ENCODE measurements at regions not wholly inside any gene's neighbourhood (a gene's known extent, or its start where the extent isn't known, plus 50 kb on each side); places are given as distances from the start of the nearest gene placed in this dataset.

GRCh38 chrX:39161611-39162255, 360.5 kb downstream of the MID1IP1 start:
- Histone ChIP-seq H3K9ac (ENCODE audit: low read depth in 1 of 2, low read length in 2 of 2) (no peak overlapping the region), H3K27me3 (ENCODE audit: control insufficient read depth in 4 of 4, insufficient read depth in 4 of 4, low read length in 3 of 4) (peaks cover 0 to 10% (median 0%) of the 10 kb centered on the region in 4 donors), H3K27ac (ENCODE audit: low read depth in 1 of 2, low read length in 2 of 2) (no peak overlapping the region), H3K9me3 (ENCODE audit: control insufficient read depth in 4 of 4, low read length in 3 of 4) (no peaks in the 10 kb centered on the region), H3K36me3 (ENCODE audit: control insufficient read depth in 4 of 4, insufficient read depth in 3 of 4, low read depth in 1 of 4, low read length in 3 of 4) (no peaks in the 10 kb centered on the region), H3K4me1 (ENCODE audit: control insufficient read depth in 4 of 4, insufficient read depth in 4 of 4, low read length in 3 of 4) (no peaks in the 10 kb centered on the region), H3K4me3 (ENCODE audit: low read depth in 1 of 3, low read length in 3 of 3) (no peak overlapping the region)
- DNase-seq (ENCODE audit: low spot score) = no peak
- TF ChIP-seq SP1 (IDR thresholded peaks at IDR 0.05) (no peak), NR2F2 (IDR thresholded peaks at IDR 0.05) (no peak), HNF4A (conservative IDR thresholded peaks at IDR 0.05) (no peak), RAD21 (IDR thresholded peaks at IDR 0.05) (no peak), EGR1 (IDR thresholded peaks at IDR 0.05; ENCODE audit: low read depth in 2 of 2) (no peak), REST (IDR thresholded peaks at IDR 0.05) (no peak), RXRA (IDR thresholded peaks at IDR 0.05) (no peak), GABPA (IDR thresholded peaks at IDR 0.05 in 1 of 2, conservative IDR thresholded peaks at IDR 0.05 in 1 of 2) (no peak), FOXA1 (IDR thresholded peaks at IDR 0.05) (no peak), YY1 (IDR thresholded peaks at IDR 0.05) (no peak), JUND (IDR thresholded peaks at IDR 0.05) (no peak), TAF1 (conservative IDR thresholded peaks at IDR 0.05) (no peak), HNF4G (IDR thresholded peaks at IDR 0.05) (no peak), FOXA2 (IDR thresholded peaks at IDR 0.05) (no peak)
- TF ChIP-seq, protein P1, sequence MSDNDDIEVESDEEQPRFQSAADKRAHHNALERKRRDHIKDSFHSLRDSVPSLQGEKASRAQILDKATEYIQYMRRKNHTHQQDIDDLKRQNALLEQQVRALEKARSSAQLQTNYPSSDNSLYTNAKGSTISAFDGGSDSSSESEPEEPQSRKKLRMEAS (IDR thresholded peaks at IDR 0.05) = no peak
- TF ChIP-seq, protein P2, sequence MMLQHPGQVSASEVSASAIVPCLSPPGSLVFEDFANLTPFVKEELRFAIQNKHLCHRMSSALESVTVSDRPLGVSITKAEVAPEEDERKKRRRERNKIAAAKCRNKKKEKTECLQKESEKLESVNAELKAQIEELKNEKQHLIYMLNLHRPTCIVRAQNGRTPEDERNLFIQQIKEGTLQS (IDR thresholded peaks at IDR 0.05) = no peak
- TF ChIP-seq, protein P3, sequence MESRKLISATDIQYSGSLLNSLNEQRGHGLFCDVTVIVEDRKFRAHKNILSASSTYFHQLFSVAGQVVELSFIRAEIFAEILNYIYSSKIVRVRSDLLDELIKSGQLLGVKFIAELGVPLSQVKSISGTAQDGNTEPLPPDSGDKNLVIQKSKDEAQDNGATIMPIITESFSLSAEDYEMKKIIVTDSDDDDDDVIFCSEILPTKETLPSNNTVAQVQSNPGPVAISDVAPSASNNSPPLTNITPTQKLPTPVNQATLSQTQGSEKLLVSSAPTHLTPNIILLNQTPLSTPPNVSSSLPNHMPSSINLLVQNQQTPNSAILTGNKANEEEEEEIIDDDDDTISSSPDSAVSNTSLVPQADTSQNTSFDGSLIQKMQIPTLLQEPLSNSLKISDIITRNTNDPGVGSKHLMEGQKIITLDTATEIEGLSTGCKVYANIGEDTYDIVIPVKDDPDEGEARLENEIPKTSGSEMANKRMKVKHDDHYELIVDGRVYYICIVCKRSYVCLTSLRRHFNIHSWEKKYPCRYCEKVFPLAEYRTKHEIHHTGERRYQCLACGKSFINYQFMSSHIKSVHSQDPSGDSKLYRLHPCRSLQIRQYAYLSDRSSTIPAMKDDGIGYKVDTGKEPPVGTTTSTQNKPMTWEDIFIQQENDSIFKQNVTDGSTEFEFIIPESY (IDR thresholded peaks at IDR 0.05) = no peak
- TF ChIP-seq, protein P4, sequence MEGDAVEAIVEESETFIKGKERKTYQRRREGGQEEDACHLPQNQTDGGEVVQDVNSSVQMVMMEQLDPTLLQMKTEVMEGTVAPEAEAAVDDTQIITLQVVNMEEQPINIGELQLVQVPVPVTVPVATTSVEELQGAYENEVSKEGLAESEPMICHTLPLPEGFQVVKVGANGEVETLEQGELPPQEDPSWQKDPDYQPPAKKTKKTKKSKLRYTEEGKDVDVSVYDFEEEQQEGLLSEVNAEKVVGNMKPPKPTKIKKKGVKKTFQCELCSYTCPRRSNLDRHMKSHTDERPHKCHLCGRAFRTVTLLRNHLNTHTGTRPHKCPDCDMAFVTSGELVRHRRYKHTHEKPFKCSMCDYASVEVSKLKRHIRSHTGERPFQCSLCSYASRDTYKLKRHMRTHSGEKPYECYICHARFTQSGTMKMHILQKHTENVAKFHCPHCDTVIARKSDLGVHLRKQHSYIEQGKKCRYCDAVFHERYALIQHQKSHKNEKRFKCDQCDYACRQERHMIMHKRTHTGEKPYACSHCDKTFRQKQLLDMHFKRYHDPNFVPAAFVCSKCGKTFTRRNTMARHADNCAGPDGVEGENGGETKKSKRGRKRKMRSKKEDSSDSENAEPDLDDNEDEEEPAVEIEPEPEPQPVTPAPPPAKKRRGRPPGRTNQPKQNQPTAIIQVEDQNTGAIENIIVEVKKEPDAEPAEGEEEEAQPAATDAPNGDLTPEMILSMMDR (IDR thresholded peaks at IDR 0.05; ENCODE audit: low read depth, low read length, missing input control) = no peak
- WGBS = 60% methylated on average over 3 of the region's 3 CpGs
